Neural cell (in vitro differentiated cells): ENCODE measurements at regions not wholly inside any gene's neighbourhood (a gene's known extent, or its start where the extent isn't known, plus 50 kb on each side); places are given as distances from the start of the nearest gene placed in this dataset.

Experiments
- EP300 ChIP-seq: fragments of 450-650 bp; conservative IDR thresholded peaks from 2 replicates; pipeline ENCODE4 v1.6.1; 2014; ENCODE audit warnings: antibody characterized with exemption, mild to moderate bottlenecking, moderate library complexity; ENCODE audit not compliant: poor library complexity, severe bottlenecking
- EZH2 ChIP-seq: fragments of 200-600, 300-800 bp; shearing (Covaris generic), sonication (generic); IDR thresholded peaks from 2 replicates; pipeline ENCODE4 v1.6.1; 2014; ENCODE audit warnings: antibody characterized with exemption, low read length, borderline replicate concordance, mild to moderate bottlenecking; ENCODE audit not compliant: insufficient read depth, poor library complexity, severe bottlenecking
- TF ChIP-seq, protein P1 (sequence below): fragments of 450-650 bp; IDR thresholded peaks from 2 replicates; pipeline ENCODE4 v1.5.1; 2014; ENCODE audit warnings: antibody characterized with exemption, mild to moderate bottlenecking, moderate library complexity; ENCODE audit not compliant: poor library complexity, severe bottlenecking

DNA sequence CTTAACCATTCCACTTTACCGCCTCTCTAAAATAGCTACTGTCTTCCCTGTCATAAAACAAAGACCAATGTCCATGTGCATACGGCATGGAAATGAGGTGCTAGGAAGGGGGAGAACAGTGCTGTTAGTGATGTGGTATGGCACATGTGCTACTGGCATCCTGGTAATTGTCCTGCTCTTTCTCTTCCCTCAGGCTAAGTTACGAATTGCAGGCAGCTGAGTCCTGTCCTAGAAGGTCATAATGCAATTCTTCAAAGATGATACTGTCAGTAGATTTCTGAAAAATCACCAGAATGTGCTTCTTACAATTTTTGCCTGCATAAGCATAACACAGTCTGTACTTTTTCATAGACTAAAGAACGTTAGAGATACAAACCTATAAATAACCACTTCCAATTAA lies 216.8 kb downstream of the RSL24D1 start:
- TF ChIP-seq, protein P1, sequence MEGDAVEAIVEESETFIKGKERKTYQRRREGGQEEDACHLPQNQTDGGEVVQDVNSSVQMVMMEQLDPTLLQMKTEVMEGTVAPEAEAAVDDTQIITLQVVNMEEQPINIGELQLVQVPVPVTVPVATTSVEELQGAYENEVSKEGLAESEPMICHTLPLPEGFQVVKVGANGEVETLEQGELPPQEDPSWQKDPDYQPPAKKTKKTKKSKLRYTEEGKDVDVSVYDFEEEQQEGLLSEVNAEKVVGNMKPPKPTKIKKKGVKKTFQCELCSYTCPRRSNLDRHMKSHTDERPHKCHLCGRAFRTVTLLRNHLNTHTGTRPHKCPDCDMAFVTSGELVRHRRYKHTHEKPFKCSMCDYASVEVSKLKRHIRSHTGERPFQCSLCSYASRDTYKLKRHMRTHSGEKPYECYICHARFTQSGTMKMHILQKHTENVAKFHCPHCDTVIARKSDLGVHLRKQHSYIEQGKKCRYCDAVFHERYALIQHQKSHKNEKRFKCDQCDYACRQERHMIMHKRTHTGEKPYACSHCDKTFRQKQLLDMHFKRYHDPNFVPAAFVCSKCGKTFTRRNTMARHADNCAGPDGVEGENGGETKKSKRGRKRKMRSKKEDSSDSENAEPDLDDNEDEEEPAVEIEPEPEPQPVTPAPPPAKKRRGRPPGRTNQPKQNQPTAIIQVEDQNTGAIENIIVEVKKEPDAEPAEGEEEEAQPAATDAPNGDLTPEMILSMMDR = no peak
- TF ChIP-seq EZH2 (no peak), EP300 (no peak)
